PC-3 (cell line): ENCODE measurements at regions not wholly inside any gene's neighbourhood (a gene's known extent, or its start where the extent isn't known, plus 50 kb on each side); places are given as distances from the start of the nearest gene placed in this dataset.

ENCODE experiments used
- ATAC-seq: fragments of 200-7000 bp; cut with Tn5 transposase; 2 replicates; pipeline ENCODE4 v1.9.1; 2020; ENCODE audit warnings: mild to moderate bottlenecking, moderate library complexity
- BruUV-seq: library from RNA; stranded (reverse); fragments of 400-500 nt; replicated peaks from 2 replicates; lab custom pipeline; 2021; lab: Mats Ljungman, UMichigan
- CTCF ChIA-PET: fragments of 300-600 bp; sonication (Branson Sonifier 250); formaldehyde crosslinking; loops from one replicate; lab custom pipeline; 2022; ENCODE audit warnings: antibody characterized with exemption; lab: Charles Lee
- POLR2A ChIA-PET: fragments of 300-600 bp; sonication (Branson Sonifier 250); formaldehyde crosslinking; loops from one replicate; lab custom pipeline; 2022; ENCODE audit warnings: antibody characterized with exemption; ENCODE audit not compliant: unreplicated experiment; lab: Charles Lee
- DNase-seq: peaks from one replicate; pipeline ENCODE4 v3.0.0-alpha.2; 2015
- H2AFZ ChIP-seq: fragments of 300-600 bp; sonication (generic); 2 replicates; pipeline ENCODE4 v1.6.0; 2016; ENCODE audit warnings: antibody characterized with exemption, low read length
- H3F3A ChIP-seq: fragments of 300-600 bp; sonication (generic); one replicate; pipeline ENCODE4 v1.6.0; 2017; ENCODE audit warnings: antibody characterized with exemption, low read length, control low read depth, mild to moderate bottlenecking; ENCODE audit not compliant: unreplicated experiment
- H3K27ac ChIP-seq: fragments of 300-600 bp; sonication (generic); 2 replicates; pipeline ENCODE4 v1.5.1; 2016; ENCODE audit warnings: mild to moderate bottlenecking, low read length
- H3K27me3 ChIP-seq: fragments of 300-600 bp; sonication (generic); 2 replicates; pipeline ENCODE4 v1.6.1; 2016; ENCODE audit warnings: low read length, mixed read lengths
- H3K36me3 ChIP-seq: fragments of 300-600 bp; sonication (generic); 2 replicates; pipeline ENCODE4 v1.6.1; 2016; ENCODE audit warnings: low read depth, mixed run types, low read length, mixed read lengths
- H3K4me1 ChIP-seq: fragments of 300-600 bp; sonication (generic); 2 replicates; pipeline ENCODE4 v1.5.1; 2016; ENCODE audit warnings: low read length; ENCODE audit not compliant: insufficient read depth
- H3K4me2 ChIP-seq: fragments of 300-600 bp; sonication (generic); 2 replicates; pipeline ENCODE4 v1.6.0; 2016; ENCODE audit warnings: low read length
- H3K4me3 ChIP-seq: fragments of 300-600 bp; sonication (generic); 2 replicates; pipeline ENCODE4 v1.5.1; 2016; ENCODE audit warnings: mild to moderate bottlenecking, low read length, mixed read lengths
- H3K79me2 ChIP-seq: fragments of 300-600 bp; sonication (generic); 2 replicates; pipeline ENCODE4 v1.6.1; 2017; ENCODE audit warnings: low read length, mixed read lengths
- H3K9ac ChIP-seq: fragments of 300-600 bp; sonication (generic); 2 replicates; pipeline ENCODE4 v1.6.0; 2016; ENCODE audit warnings: mild to moderate bottlenecking, low read length
- H3K9me2 ChIP-seq: fragments of 300-600 bp; sonication (generic); replicated peaks from 2 replicates; pipeline ENCODE4 v1.6.1; 2016; ENCODE audit warnings: mixed run types, low read length, mixed read lengths
- H3K9me3 ChIP-seq: fragments of 300-600 bp; sonication (generic); 2 replicates; pipeline ENCODE4 v1.6.1; 2016; ENCODE audit warnings: low read length, mixed read lengths
- H4K20me1 ChIP-seq: fragments of 300-600 bp; sonication (generic); 2 replicates; pipeline ENCODE4 v1.6.1; 2016; ENCODE audit warnings: low read length, mixed read lengths
- CTCF ChIP-seq: fragments of 300-600 bp; sonication (generic); conservative IDR thresholded peaks from 2 replicates; pipeline ENCODE4 v1.5.1; 2017; ENCODE audit warnings: antibody characterized with exemption, low read depth, mild to moderate bottlenecking, low read length
- EZH2 ChIP-seq: fragments of 300-600 bp; sonication (generic); IDR thresholded peaks from one replicate; pipeline ENCODE4 v1.6.1; 2017; ENCODE audit warnings: antibody characterized with exemption, mild to moderate bottlenecking, low read length; ENCODE audit not compliant: unreplicated experiment
- EZH2phosphoT487 ChIP-seq: fragments of 300-600 bp; sonication (generic); IDR thresholded peaks from 2 replicates; pipeline ENCODE4 v1.6.1; 2018; ENCODE audit warnings: mild to moderate bottlenecking, antibody characterized with exemption, low read length, borderline replicate concordance
- intact Hi-C: fragments of 100-400 bp; cut with micrococcal nuclease; formaldehyde crosslinking; loops from 2 replicates; pipeline ENCODE4 v1.9.0; 2023

GRCh38 chr3:20652231-20652986 is 466.4 kb upstream of the SGO1 start:
- 0 out of 2 replicates have a peak overlapping the region, but pooled peaks have one; percentile 12 for H3K4me3 ChIP-seq
- H3K4me2 ChIP-seq = peak overlapping the region; percentile 17; the same call in 1 of the 2 replicates
- H4K20me1 ChIP-seq = no peaks in the 10 kb centered on the region
- BruUV-seq = no TSS peak
- H3K4me1 ChIP-seq = no peaks in the 10 kb centered on the region
- no peak overlapping the region for H2AFZ ChIP-seq
- no peaks in the 10 kb centered on the region; the same call in 1 of the 2 replicates for H3K9me3 ChIP-seq
- no peaks in the 10 kb centered on the region for H3K79me2 ChIP-seq
- no peaks in the 10 kb centered on the region for H3F3A ChIP-seq
- H3K9ac ChIP-seq = no peak overlapping the region
- no peaks in the 10 kb centered on the region for H3K27me3 ChIP-seq
- H3K36me3 ChIP-seq = no peaks in the 10 kb centered on the region
- intact Hi-C loops = no loop called here
- DNase-seq (no peak), ATAC-seq (no peak)
- POLR2A ChIA-PET = no interaction called here
- CTCF ChIA-PET = no interaction called here
- H3K27ac ChIP-seq = no peak overlapping the region
- no peak for TF ChIP-seq EZH2phosphoT487
- no peak for TF ChIP-seq EZH2
- H3K9me2 ChIP-seq = no peaks in the 10 kb centered on the region

DNA sequence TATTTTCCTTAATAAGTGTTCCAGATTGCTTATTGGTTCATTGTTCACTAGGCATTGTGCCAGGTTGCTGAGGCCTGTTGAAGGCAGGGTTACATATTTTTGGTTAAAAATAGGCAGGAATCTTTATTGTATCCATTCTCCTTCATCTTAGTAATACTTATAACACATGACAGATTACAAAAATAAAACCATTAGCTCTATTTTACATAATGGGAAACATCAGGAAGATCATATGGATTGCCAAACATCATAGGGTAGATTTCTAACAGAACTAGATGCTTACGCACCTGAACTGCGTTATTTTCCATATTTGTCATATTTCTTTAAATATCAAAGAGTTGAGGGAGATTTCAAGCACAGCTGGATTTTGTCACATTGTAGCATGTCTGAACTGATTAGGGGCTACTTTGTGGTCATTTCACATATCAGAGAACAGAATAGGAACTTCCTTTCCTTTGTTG is 462.9 kb upstream of the SGO1 start:
- no peak overlapping the region for H3K9ac ChIP-seq
- CTCF ChIA-PET = no interaction called here

GRCh38 chr3:20648294-20648693 is 462.3 kb upstream of the SGO1 start:
- Histone ChIP-seq H3K9ac (no peak overlapping the region), H3K27ac (peak overlapping the region; percentile 17; the same call in 1 of the 2 replicates), H3K27me3 (no peaks in the 10 kb centered on the region), H3K36me3 (no peaks in the 10 kb centered on the region), H3K4me2 (no peak overlapping the region), H3K9me2 (no peaks in the 10 kb centered on the region), H2AFZ (no peak overlapping the region), H3F3A (no peaks in the 10 kb centered on the region), H3K4me3 (no peak overlapping the region), H4K20me1 (no peaks in the 10 kb centered on the region), H3K4me1 (no peaks in the 10 kb centered on the region), H3K9me3 (0 out of 2 replicates have a peak, but pooled peaks cover 6% of the 10 kb centered on the region), H3K79me2 (no peaks in the 10 kb centered on the region)
- CTCF ChIA-PET = no interaction called here
- BruUV-seq = no TSS peak
- no peak for TF ChIP-seq EZH2phosphoT487
- intact Hi-C loops = no loop called here
- DNase-seq = peak; percentile 59
- peak; percentile 70 for ATAC-seq
- POLR2A ChIA-PET = no interaction called here

More for the DNA sequence above, 462.9 kb upstream of the SGO1 start:
- no peaks in the 10 kb centered on the region for H3K4me1 ChIP-seq
- DNase-seq (no peak), ATAC-seq (no peak)
- no peaks in the 10 kb centered on the region for H3K9me2 ChIP-seq
- BruUV-seq = no TSS peak
- H3K4me3 ChIP-seq = no peak overlapping the region
- H2AFZ ChIP-seq = no peak overlapping the region
- H3K79me2 ChIP-seq = no peaks in the 10 kb centered on the region
- POLR2A ChIA-PET = no interaction called here
- no peaks in the 10 kb centered on the region for H3K27me3 ChIP-seq
- intact Hi-C loops = no loop called here
- H3K27ac ChIP-seq = 0 out of 2 replicates have a peak overlapping the region, but pooled peaks have one; percentile 17
- no peaks in the 10 kb centered on the region for H3F3A ChIP-seq
- H3K9me3 ChIP-seq = 0 out of 2 replicates have a peak, but pooled peaks cover 6% of the 10 kb centered on the region
- H3K36me3 ChIP-seq = no peaks in the 10 kb centered on the region
- H3K4me2 ChIP-seq = no peak overlapping the region
- H4K20me1 ChIP-seq = no peaks in the 10 kb centered on the region
- no peak for TF ChIP-seq EZH2
- TF ChIP-seq CTCF = no peak
- TF ChIP-seq EZH2phosphoT487 = no peak
